HG02763 (cell line): ENCODE measurements at regions not wholly inside any gene's neighbourhood (a gene's known extent, or its start where the extent isn't known, plus 50 kb on each side); places are given as distances from the start of the nearest gene placed in this dataset.

Experiments
- ATAC-seq: cut with Tn5 transposase; IDR thresholded peaks from one replicate; pipeline ENCODE4 v1.9.1; 2021; ENCODE audit warnings: mild to moderate bottlenecking, moderate library complexity; ENCODE audit not compliant: unreplicated experiment

GRCh38 chr11:104830508-104830907 is 67.8 kb downstream of the CASP12 start:
- no peak for ATAC-seq

DNA sequence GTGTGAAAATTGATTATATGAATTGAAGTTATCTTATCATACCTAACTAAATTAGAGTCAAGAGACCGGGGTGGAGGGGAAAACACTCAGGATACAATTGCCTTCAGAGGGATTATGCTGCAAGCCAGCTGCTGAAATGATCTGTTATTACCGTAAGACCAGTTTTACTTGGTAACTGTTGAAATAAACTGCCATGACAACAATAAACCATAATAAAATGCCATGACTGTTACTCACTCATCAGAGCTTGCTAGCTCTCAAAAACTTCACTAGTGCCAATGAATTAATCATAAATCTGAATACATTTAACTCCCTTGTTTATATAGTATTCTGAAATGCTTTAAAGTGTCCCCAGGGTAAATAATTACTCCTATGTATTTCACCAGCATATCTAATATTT is 68.2 kb downstream of the CASP12 start:
- no peak for ATAC-seq

GRCh38 chr11:104826772-104827171 is 71.5 kb downstream of the CASP12 start:
- ATAC-seq: no peak

DNA sequence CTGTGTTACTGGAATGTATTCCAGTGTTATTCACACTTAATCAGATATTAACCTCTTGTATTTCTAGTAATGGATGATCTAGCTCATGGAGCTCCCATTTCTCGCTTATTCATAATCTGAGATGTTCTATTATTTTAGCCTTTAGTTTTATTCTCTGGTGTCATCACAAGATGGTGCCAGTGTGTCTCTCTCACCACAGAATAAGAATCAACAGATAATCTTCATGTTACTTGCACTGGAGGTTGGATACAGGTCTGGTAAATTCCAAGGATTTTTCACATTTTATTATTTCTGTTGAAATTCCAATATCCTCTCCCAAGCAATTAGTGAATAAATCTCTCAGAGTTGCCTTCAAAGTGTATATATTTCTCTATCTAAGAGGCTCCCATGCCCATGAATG is 74.6 kb downstream of the CASP12 start:
- ATAC-seq: no peak

DNA sequence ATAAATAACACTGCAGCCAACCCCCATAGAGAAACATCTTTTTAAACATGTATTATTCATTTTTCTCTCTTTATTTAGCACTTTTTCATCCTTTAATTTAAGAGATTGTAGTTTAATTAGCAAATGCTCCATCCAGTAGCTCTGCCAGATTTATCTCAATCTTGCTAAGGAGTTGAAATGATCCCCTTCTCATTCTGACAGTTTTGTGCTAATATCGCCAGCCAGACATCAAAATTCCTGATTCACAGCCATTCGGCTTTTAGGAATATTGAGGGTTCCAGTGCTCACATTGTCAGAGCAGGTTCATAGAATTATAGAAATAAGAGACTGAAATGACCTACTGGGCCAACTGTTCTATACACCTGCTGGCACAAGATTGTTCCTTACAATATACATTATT is 77.8 kb downstream of the CASP12 start:
- ATAC-seq: no peak

DNA sequence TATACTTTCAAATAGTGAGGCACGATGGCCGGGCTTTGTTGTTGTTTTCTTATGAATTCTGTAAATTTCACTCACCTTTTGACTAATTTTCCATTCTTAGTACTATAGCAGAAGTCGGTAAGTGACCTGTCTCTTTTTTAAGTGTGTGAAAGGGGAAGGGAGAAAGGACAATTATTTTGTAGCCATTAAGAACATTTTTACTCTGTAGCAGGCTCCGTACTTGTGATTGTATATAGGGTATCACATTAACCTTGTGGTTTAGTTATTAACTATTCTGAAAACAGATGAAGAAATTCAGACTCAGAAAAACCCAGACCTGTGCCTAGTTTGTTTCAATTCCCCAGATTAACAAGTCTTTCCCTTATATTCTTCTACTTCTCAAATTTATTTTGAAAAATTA is 78.7 kb downstream of the CASP12 start:
- no peak for ATAC-seq

GRCh38 chr11:104819107-104819506 is 79.2 kb downstream of the CASP12 start:
- no peak for ATAC-seq

DNA sequence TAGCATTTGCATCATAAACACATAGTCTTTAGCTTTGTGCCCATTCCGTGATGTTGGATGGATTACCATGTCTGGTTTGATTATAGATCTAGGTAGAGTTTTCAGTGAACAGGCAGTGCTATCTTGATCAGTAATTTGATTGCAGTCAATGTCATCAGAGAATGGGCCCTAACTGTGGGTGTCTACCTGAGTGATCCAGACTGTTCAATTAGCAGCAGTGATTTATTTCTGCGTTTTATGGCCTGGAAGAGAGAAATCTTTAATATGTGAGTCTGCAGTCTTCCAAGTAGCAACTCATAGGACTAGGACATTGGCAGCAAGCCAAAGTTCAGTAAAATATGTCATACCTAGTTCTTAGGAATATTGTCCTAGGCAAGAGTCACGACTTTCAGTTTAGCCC is 80.3 kb downstream of the CASP12 start:
- no peak for ATAC-seq

GRCh38 chr11:104813532-104813931 is 84.7 kb downstream of the CASP12 start:
- ATAC-seq: no peak

DNA sequence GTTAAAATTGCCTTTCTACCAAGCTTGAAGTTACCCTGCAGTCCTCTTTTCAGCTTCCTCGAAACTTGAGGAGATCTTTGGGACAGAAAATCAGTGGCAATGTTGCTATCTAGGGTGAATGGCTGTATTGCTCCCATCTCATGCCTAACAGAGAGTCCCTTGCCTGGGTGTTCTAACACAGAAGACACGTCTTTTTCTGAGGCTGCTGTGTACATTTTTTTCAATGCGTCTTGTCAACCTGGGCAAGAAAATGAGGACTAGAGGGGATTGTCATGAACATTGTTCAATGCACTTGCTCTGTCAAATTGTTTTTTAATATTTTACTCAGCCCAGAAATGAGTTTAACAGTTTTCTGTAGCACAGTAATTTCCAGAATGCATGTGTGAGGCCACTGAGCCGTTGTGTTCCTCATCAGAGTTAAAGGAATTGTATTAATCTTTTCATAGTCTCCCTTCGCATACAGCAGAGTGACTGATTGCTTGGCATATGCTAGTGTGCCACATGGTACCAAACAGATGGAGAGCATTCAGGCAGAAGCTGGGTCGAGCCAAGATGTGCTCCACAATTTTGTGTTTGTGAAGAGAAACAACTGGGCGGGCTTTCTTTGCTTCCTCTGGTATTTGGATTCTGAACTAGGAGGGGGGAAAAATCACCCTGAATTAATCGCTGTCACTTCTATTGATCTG is 86.0 kb downstream of the CASP12 start:
- no peak for ATAC-seq

DNA sequence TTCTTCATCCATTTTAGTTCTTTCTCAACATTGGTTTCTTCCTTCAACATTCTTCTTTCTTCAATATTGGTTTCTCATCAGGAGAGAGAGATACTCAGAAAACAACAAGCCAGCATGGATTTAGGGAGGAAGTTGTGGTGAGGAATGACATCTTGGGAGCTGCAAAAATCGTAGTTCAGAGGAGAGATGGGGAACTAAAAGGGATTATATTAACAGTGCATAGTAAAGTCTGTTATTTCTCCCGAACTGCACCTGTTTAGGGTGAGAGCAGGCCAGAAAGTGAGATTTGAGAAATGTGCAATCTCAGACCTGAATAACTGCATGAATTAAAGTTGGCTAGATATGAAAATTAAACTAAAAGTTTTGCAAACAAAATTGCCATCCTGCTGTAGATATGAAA is 94.5 kb downstream of the CASP12 start:
- no peak for ATAC-seq

DNA sequence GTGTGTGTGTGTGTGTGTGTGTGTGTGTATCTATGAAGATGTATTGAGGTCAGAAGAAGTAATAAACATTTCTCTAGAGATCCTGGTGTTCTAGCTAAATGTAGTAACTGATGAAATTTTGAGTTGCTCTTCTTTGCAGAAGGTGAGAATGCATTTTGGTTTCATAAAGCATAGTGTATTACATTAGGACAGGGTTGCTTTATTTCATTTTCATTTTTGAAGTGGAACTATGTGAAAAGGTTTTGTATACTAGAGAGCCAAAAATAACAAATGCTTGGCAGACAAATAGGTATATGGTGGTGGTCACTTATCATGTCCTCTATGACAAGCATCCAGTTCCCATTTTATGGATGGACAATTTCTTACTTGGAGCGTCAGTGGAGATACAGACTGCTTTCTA is 99.0 kb downstream of the CASP12 start:
- peak; percentile 95 for ATAC-seq

GRCh38 chr11:104798789-104799188 is 99.5 kb downstream of the CASP12 start:
- ATAC-seq: peak; percentile 57

DNA sequence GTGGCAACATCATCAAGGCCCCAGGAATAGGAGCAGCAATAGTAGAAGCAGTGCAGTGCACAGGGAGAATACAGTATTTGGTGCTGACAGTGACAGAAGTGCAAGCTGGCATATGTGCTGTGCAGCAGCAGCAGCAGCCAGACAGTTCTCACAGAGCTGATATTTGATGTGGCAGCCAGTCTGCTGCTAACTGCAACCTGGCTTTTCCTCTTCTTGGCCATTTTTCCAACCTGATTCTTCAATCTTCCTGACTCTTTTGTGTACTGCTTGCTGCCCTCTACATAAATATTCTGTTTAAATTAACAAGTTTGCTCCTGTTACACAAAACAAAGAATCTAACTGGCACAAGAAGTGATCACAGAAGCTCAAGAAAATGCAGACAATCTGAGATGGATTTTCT is 102.0 kb downstream of the CASP12 start:
- no peak for ATAC-seq

GRCh38 chr11:104795501-104796213 is 102.6 kb downstream of the CASP12 start:
- no peak for ATAC-seq

DNA sequence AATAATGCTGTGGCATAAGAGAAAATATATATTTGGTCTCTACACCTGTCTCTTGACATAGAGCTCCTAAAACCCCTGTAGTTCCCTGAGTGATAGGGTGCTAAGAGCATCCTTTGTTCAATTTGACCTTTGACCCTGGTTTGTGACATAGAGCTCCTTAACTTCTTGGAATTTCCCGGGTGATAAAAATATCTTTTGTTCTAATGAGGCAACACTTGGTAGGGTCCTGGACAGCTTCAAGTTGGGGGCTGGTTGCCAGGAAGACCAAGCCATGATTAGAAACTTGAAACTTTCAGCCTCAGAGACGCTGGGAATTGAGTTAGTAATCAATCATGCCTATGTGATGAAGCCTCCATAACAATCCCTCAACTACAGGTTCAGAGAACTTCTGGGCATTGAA is 105.4 kb downstream of the CASP12 start:
- no peak for ATAC-seq

DNA sequence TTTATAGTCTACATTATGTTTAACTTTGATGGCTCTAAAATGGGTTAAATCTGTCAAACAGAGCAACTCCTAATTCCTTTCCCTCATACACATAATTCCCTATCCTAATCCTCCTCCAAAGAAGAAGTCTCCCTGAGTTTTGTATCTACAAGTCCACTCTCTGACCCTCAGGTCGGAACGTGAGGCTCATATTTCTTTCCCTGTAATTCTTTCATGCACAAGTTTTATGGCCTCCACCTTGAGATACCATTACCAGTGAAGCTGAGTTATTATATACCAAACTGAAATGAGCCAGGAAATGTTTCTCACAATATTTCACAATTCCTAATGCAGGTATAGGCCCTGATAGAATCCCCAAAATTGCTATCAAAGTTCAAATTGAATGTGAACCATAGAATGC is 106.4 kb downstream of the CASP12 start:
- no peak for ATAC-seq

GRCh38 chr11:104784684-104785460 is 113.4 kb downstream of the CASP12 start:
- no peak for ATAC-seq

GRCh38 chr11:104783241-104783640 is 115.0 kb downstream of the CASP12 start:
- no peak for ATAC-seq

GRCh38 chr11:104782377-104782754 is 115.9 kb downstream of the CASP12 start:
- ATAC-seq: no peak

GRCh38 chr11:104781719-104782376 is 116.4 kb downstream of the CASP12 start:
- no peak for ATAC-seq
